ENCODE measurements at regions not wholly inside any gene's neighbourhood (a gene's known extent, or its start where the extent isn't known, plus 50 kb on each side); places are given as distances from the start of the nearest gene placed in this dataset.

DNA sequence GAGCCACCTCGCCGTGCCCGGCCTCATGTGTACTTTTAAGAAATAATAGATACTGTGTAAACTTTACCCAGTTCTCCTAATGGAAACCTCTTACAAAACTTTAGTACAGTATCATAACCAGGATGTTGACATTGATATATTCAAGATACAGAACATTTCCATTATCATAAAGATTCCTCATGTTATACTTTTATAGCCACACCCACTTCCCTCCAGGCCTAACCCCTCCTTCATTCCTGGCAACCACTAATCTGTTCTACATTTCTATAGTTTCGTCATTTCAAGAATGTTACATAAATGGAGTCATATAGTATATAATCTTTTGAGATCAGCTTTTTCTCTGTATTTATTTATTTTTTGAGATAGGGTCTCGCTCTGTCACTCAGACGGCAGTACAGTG, 52.6 kb upstream of the SALL4 start:
- no peaks in the 10 kb centered on the region for H3K27me3 ChIP-seq (ENCODE audit: control insufficient read depth in 1 of 2, insufficient read depth in 2 of 2, low read length in 2 of 2)
- Mint-ChIP-seq H3K27ac (no peak overlapping the region), H3K4me3 (no peak overlapping the region), H3K36me3 (ENCODE audit: low read depth) (no peaks in the 10 kb centered on the region), H3K27me3 (peaks cover 15% of the 10 kb centered on the region), H3K4me1 (ENCODE audit: low read depth) (no peaks in the 10 kb centered on the region), H3K9me3 (no peaks in the 10 kb centered on the region)
- intact Hi-C loops (cut with DNase I, micrococcal nuclease), result no loop called here
- ATAC-seq (ENCODE audit: poor library complexity) (no peak), DNase-seq (no peak)
- no peaks in the 10 kb centered on the region for H3K9me3 ChIP-seq (ENCODE audit: control insufficient read depth in 1 of 2, insufficient read depth in 1 of 2, low read length in 2 of 2)
- CTCF ChIA-PET, result no interaction called here
- POLR2A ChIA-PET, result no interaction called here
- no peak overlapping the region for H3K4me3 ChIP-seq (ENCODE audit: low read length)
- H3K36me3 ChIP-seq (ENCODE audit: insufficient read depth, low read length), result no peaks in the 10 kb centered on the region
- no peaks in the 10 kb centered on the region for H3K4me1 ChIP-seq (ENCODE audit: insufficient read depth, low read length)
- TF ChIP-seq, protein P1, sequence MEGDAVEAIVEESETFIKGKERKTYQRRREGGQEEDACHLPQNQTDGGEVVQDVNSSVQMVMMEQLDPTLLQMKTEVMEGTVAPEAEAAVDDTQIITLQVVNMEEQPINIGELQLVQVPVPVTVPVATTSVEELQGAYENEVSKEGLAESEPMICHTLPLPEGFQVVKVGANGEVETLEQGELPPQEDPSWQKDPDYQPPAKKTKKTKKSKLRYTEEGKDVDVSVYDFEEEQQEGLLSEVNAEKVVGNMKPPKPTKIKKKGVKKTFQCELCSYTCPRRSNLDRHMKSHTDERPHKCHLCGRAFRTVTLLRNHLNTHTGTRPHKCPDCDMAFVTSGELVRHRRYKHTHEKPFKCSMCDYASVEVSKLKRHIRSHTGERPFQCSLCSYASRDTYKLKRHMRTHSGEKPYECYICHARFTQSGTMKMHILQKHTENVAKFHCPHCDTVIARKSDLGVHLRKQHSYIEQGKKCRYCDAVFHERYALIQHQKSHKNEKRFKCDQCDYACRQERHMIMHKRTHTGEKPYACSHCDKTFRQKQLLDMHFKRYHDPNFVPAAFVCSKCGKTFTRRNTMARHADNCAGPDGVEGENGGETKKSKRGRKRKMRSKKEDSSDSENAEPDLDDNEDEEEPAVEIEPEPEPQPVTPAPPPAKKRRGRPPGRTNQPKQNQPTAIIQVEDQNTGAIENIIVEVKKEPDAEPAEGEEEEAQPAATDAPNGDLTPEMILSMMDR (IDR thresholded peaks at IDR 0.05), result no peak
- no peak overlapping the region for H3K27ac ChIP-seq (ENCODE audit: low read depth in 1 of 2, low read length in 2 of 2)
